ENCODE measurements at regions not wholly inside any gene's neighbourhood (a gene's known extent, or its start where the extent isn't known, plus 50 kb on each side); places are given as distances from the start of the nearest gene placed in this dataset.

- no peak for TF ChIP-seq GATA3 (IDR thresholded peaks at IDR 0.05; ENCODE audit: low read depth, low read length)
- TF ChIP-seq GATA2 (IDR thresholded peaks at IDR 0.05; ENCODE audit: low read depth, low read length): no peak
Measured at GRCh38 chr10:91724933-91725332, 73.3 kb upstream of the TNKS2 start.
